Keratinocyte (primary cell): ENCODE measurements at regions not wholly inside any gene's neighbourhood (a gene's known extent, or its start where the extent isn't known, plus 50 kb on each side); places are given as distances from the start of the nearest gene placed in this dataset.

ENCODE experiments used
- DNase-seq: peaks from one replicate; pipeline ENCODE4 v3.0.0-alpha.2; 2011; ENCODE audit warnings: low read depth, missing footprints, low spot score
- FAIRE-seq: peaks from 2 replicates; lab custom pipeline; 2011; peaks lifted over from hg19 to GRCh38; lab: Jason Lieb, UNC
- H2AFZ ChIP-seq: 2 replicates; pipeline ENCODE4 v1.6.0; 2012; ENCODE audit warnings: low read length, control low read depth, inconsistent platforms; ENCODE audit not compliant: control insufficient read depth
- H3K27ac ChIP-seq: 2 replicates; pipeline ENCODE4 v1.5.1; 2011; ENCODE audit warnings: low read length; ENCODE audit not compliant: control insufficient read depth, insufficient read depth
- H3K27me3 ChIP-seq: 3 replicates; pipeline ENCODE4 v1.6.0; 2011; ENCODE audit warnings: low read length; ENCODE audit not compliant: control insufficient read depth, insufficient read depth; ENCODE audit errors: extremely low read depth
- H3K36me3 ChIP-seq, 2 experiments: 2 replicates in 1 of 2; 3 replicates in 1 of 2; pipeline ENCODE4 v1.5.1; 2011; ENCODE audit warnings: low read length in 2 of 2, mild to moderate bottlenecking in 1 of 2; ENCODE audit not compliant: control insufficient read depth in 2 of 2, insufficient read depth in 2 of 2; ENCODE audit errors: extremely low read depth in 1 of 2
- H3K4me1 ChIP-seq: 3 replicates; pipeline ENCODE4 v1.5.1; 2011; ENCODE audit warnings: low read length; ENCODE audit not compliant: control insufficient read depth, insufficient read depth; ENCODE audit errors: extremely low read depth
- H3K4me2 ChIP-seq: 3 replicates; pipeline ENCODE4 v1.6.0; 2011; ENCODE audit warnings: low read depth, low read length; ENCODE audit not compliant: control insufficient read depth, insufficient read depth; ENCODE audit errors: extremely low read depth
- H3K4me3 ChIP-seq, 3 experiments: fragments of 200-600 bp in 1 of 3; sonication (generic) in 1 of 3; 2 replicates in 2 of 3; 3 replicates in 1 of 3; pipeline ENCODE4 v1.5.1; 2011 to 2016; ENCODE audit warnings: low read length in 3 of 3, mild to moderate bottlenecking in 3 of 3, control low read depth in 2 of 3, inconsistent platforms in 1 of 3, low read depth in 1 of 3, mixed read lengths in 1 of 3, mixed run types in 1 of 3, moderate library complexity in 1 of 3; ENCODE audit not compliant: control insufficient read depth in 2 of 3, insufficient read depth in 2 of 3; ENCODE audit errors: extremely low read depth in 1 of 3
- H3K79me2 ChIP-seq: 2 replicates; pipeline ENCODE4 v1.6.0; 2012; ENCODE audit warnings: low read length; ENCODE audit not compliant: control insufficient read depth, insufficient read depth
- H3K9ac ChIP-seq: 3 replicates; pipeline ENCODE4 v1.6.0; 2011; ENCODE audit warnings: low read length; ENCODE audit not compliant: control insufficient read depth, insufficient read depth; ENCODE audit errors: extremely low read depth
- H3K9me1 ChIP-seq: 3 replicates; pipeline ENCODE4 v1.6.0; 2011; ENCODE audit warnings: low read length; ENCODE audit not compliant: control insufficient read depth, insufficient read depth; ENCODE audit errors: extremely low read depth
- H3K9me3 ChIP-seq: 2 replicates; pipeline ENCODE4 v1.5.1; 2012; ENCODE audit warnings: low read depth, low read length; ENCODE audit not compliant: control insufficient read depth
- H4K20me1 ChIP-seq: 3 replicates; pipeline ENCODE4 v1.6.0; 2011; ENCODE audit warnings: low read length; ENCODE audit not compliant: control insufficient read depth, insufficient read depth; ENCODE audit errors: extremely low read depth
- CTCF ChIP-seq, 3 experiments: IDR thresholded peaks in 1 of 3; conservative IDR thresholded peaks in 1 of 3; optimal IDR thresholded peaks in 1 of 3; 2 replicates in 2 of 3; 3 replicates in 1 of 3; pipeline versions ENCODE3 to v1.5.1; 2011; ENCODE audit warnings: low read length in 3 of 3, mild to moderate bottlenecking in 3 of 3, moderate library complexity in 2 of 3, control low read depth in 1 of 3, inconsistent platforms in 1 of 3; ENCODE audit not compliant: insufficient read depth in 2 of 3; ENCODE audit errors: extremely low read depth in 1 of 3
- EZH2 ChIP-seq: IDR thresholded peaks from one replicate; pipeline ENCODE4 v1.6.1; 2012; ENCODE audit warnings: inconsistent platforms, mild to moderate bottlenecking, low read length, moderate library complexity
- dilution Hi-C: fragments of 300-500 bp; cut with MboI; formaldehyde crosslinking; loops from one replicate; pipeline ENCODE4 v1.7.0; 2020; ENCODE audit warnings: low sequenced_read_pairs; ENCODE audit not compliant: extremely low pct_ligation_motif_present

GRCh38 chr4:1572964-1573720 is 111.0 kb downstream of the FAM53A start:
- no peak for FAIRE-seq

DNA sequence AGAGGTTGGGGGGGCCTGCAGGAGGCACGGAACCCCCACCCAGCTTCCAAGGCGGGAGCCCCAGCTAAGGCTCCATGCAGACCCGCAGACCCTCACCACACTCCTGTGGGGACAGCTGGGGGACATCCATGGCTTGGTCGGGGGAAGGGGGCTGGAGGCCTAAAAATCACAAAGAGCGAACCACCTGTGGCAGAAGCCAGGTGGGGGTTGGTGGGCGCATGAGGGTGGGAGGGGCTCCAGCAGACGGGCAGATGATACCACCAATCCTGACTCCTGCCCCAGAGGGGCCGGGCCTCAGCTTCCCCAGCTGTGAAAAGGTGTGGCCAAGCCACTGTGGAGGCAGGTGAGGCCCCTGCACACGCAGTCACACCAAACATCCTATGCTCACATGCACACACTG is 111.6 kb downstream of the FAM53A start:
- Histone ChIP-seq H4K20me1 (no peaks in the 10 kb centered on the region), H3K4me2 (no peak overlapping the region), H3K27ac (no peak overlapping the region), H3K4me1 (no peaks in the 10 kb centered on the region), H3K79me2 (no peaks in the 10 kb centered on the region), H3K36me3 (no peaks in the 10 kb centered on the region), H3K4me3 (no peak overlapping the region), H3K9ac (no peak overlapping the region), H3K27me3 (peaks cover 22% of the 10 kb centered on the region), H3K9me1 (no peaks in the 10 kb centered on the region), H3K9me3 (no peaks in the 10 kb centered on the region), H2AFZ (no peak overlapping the region)
- DNase-seq (no peak), FAIRE-seq (no peak)
- dilution Hi-C loops: no loop called here
- TF ChIP-seq CTCF (optimal IDR thresholded peaks at IDR 0.05 in 1 of 3, IDR thresholded peaks at IDR 0.05 in 1 of 3, conservative IDR thresholded peaks at IDR 0.05 in 1 of 3; ENCODE audit: extremely low read depth in 1 of 3, insufficient read depth in 2 of 3, low read length in 3 of 3) (no peak), EZH2 (no peak)

More at GRCh38 chr4:1572964-1573720, 111.0 kb downstream of the FAM53A start:
- TF ChIP-seq EZH2 (no peak), CTCF (optimal IDR thresholded peaks at IDR 0.05 in 1 of 3, IDR thresholded peaks at IDR 0.05 in 1 of 3, conservative IDR thresholded peaks at IDR 0.05 in 1 of 3; ENCODE audit: extremely low read depth in 1 of 3, insufficient read depth in 2 of 3, low read length in 3 of 3) (no peak)
- Histone ChIP-seq H3K27ac (no peak overlapping the region), H3K36me3 (no peaks in the 10 kb centered on the region), H3K9ac (no peak overlapping the region), H3K4me2 (no peak overlapping the region), H3K4me1 (no peaks in the 10 kb centered on the region), H2AFZ (no peak overlapping the region), H3K9me1 (no peaks in the 10 kb centered on the region), H3K9me3 (no peaks in the 10 kb centered on the region), H3K79me2 (no peaks in the 10 kb centered on the region), H3K27me3 (peaks cover 18% of the 10 kb centered on the region), H3K4me3 (no peak overlapping the region), H4K20me1 (no peaks in the 10 kb centered on the region)
- dilution Hi-C loops: no loop called here
- no peak for DNase-seq
